ENCODE measurements at regions not wholly inside any gene's neighbourhood (a gene's known extent, or its start where the extent isn't known, plus 50 kb on each side); places are given as distances from the start of the nearest gene placed in this dataset.

DNA sequence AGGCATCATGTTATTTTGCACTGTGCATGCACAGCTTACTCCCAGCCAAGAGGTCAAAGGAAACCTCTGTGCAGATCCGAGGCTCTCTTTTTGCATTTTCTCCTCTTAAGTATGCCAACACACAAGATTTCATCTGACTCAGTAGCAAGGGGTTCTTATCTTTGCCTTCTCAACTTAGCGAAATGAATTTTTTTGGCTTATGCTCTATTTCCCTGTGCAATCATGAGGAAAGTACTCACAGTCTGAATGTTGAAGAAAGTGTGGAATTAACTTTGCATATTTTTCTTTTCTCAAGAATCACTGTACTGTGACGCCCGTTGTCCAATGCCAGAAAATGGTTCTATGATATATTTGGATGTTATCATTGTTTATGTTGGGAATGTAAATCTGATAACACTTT is 173.5 kb upstream of the FBXL7 start:
- H3K27ac ChIP-seq: no peak overlapping the region
- DNase-seq: no peak
- H3K36me3 ChIP-seq: no peaks in the 10 kb centered on the region
- H3K9me3 ChIP-seq: peaks cover 0 to 13% (median 0%) of the 10 kb centered on the region in 4 donors
- H3K27me3 ChIP-seq: no peaks in the 10 kb centered on the region
- no peaks in the 10 kb centered on the region for H3K4me1 ChIP-seq
- intact Hi-C loops (cut with DNase I; ENCODE audit: low total_unique reads): no loop called here
- H3K4me3 ChIP-seq: no peak overlapping the region
- TF ChIP-seq POLR2AphosphoS5 (IDR thresholded peaks at IDR 0.05): no peak
- TF ChIP-seq, protein P1, sequence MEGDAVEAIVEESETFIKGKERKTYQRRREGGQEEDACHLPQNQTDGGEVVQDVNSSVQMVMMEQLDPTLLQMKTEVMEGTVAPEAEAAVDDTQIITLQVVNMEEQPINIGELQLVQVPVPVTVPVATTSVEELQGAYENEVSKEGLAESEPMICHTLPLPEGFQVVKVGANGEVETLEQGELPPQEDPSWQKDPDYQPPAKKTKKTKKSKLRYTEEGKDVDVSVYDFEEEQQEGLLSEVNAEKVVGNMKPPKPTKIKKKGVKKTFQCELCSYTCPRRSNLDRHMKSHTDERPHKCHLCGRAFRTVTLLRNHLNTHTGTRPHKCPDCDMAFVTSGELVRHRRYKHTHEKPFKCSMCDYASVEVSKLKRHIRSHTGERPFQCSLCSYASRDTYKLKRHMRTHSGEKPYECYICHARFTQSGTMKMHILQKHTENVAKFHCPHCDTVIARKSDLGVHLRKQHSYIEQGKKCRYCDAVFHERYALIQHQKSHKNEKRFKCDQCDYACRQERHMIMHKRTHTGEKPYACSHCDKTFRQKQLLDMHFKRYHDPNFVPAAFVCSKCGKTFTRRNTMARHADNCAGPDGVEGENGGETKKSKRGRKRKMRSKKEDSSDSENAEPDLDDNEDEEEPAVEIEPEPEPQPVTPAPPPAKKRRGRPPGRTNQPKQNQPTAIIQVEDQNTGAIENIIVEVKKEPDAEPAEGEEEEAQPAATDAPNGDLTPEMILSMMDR (IDR thresholded peaks at IDR 0.05): no peak
- TF ChIP-seq POLR2A (IDR thresholded peaks at IDR 0.05): no peak
- 60 to 82% (median 79%) methylated on average over 4 of the region's 4 CpGs for WGBS, 5 donors

DNA sequence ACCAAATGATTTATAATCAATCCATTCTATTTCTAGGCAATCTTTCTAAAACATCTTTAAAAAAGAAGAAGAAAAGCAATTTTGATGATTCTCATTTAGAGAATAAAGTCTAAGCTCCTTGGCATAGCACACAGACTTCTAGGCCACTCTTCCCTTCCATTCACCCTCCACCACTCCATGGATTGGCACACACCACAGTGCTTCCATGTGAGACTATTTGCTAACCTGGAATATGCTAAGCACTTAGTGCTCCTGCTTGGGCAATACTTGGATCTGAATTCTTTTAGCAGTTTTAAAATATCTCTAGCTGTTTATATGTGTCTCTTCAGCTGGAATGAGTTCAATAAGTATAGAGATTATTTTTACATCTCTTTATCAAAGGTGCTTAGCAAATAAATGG is 177.6 kb upstream of the FBXL7 start:
- no peak for DNase-seq

DNA sequence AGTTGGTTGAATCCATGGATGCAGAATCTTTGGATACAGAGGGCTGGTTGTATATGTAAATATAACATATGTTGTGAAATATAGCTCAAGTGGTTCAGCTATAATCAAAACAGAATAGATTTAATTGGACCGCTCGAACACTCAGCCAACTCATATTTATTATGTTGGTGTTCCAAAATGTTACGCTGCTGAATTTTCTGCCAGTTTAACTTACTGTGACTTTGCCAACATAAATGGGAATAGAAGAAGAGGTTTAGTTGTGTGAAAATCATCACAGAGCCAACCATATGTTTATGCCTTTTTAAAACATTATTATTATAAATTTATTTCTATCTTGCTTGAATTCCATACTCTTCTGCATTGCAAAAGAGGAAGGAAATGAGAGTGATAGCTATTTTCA is 178.2 kb upstream of the FBXL7 start:
- peaks cover 0 to 13% (median 0%) of the 10 kb centered on the region in 4 donors for H3K9me3 ChIP-seq
- no peak overlapping the region for H3K4me3 ChIP-seq
- intact Hi-C loops (cut with DNase I; ENCODE audit: low total_unique reads): no loop called here
- H3K27ac ChIP-seq: no peak overlapping the region
- DNase-seq: peak in 1 of 2 donors; percentile 5
- no peaks in the 10 kb centered on the region for H3K27me3 ChIP-seq
- TF ChIP-seq POLR2A (IDR thresholded peaks at IDR 0.05) (no peak), EP300 (IDR thresholded peaks at IDR 0.05) (no peak), POLR2AphosphoS5 (IDR thresholded peaks at IDR 0.05) (no peak)
- TF ChIP-seq, protein P1 (IDR thresholded peaks at IDR 0.05): no peak
- no peaks in the 10 kb centered on the region for H3K36me3 ChIP-seq
- no peaks in the 10 kb centered on the region for H3K4me1 ChIP-seq
- WGBS, 5 donors: 78 to 85% (median 82%) methylated on average over 3 of the region's 3 CpGs

More for the DNA sequence above, 177.6 kb upstream of the FBXL7 start:
- TF ChIP-seq, protein P1 (IDR thresholded peaks at IDR 0.05): no peak
- TF ChIP-seq EP300 (IDR thresholded peaks at IDR 0.05): no peak
- TF ChIP-seq POLR2AphosphoS5 (IDR thresholded peaks at IDR 0.05): no peak
- no peak for TF ChIP-seq POLR2A (IDR thresholded peaks at IDR 0.05)
- Histone ChIP-seq H3K27me3 (no peaks in the 10 kb centered on the region), H3K9me3 (peaks cover 0 to 13% (median 0%) of the 10 kb centered on the region in 4 donors), H3K36me3 (no peaks in the 10 kb centered on the region), H3K4me3 (no peak overlapping the region), H3K27ac (no peak overlapping the region), H3K4me1 (no peaks in the 10 kb centered on the region)
- intact Hi-C loops (cut with DNase I; ENCODE audit: low total_unique reads): no loop called here

DNA sequence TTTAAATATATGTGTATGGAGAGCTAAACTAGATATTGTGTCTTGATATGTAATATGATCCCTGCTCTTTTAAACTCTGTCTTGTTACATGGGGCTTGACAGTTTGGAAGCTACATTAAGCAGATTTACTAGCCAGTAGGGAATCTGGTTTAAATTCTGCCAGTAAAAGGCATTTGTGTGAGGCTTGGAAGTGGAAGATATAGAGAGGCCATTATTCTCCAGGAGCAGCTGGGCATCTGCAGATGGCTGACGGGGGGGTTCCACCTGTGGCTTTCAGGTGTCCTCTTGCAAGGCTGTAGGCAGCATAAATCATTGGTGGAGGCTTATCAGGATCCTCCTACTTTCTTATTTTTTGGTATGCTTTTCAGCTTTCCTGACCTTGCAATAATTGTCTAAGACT is 179.1 kb upstream of the FBXL7 start:
- 58 to 78% (median 67%) methylated on average over 1 of the region's 1 CpG for WGBS, 5 donors
- H3K27me3 ChIP-seq: no peaks in the 10 kb centered on the region
- H3K4me1 ChIP-seq: no peaks in the 10 kb centered on the region
- no peaks in the 10 kb centered on the region for H3K36me3 ChIP-seq
- intact Hi-C loops (cut with DNase I; ENCODE audit: low total_unique reads): no loop called here
- TF ChIP-seq POLR2AphosphoS5 (IDR thresholded peaks at IDR 0.05): no peak
- no peak for TF ChIP-seq EP300 (IDR thresholded peaks at IDR 0.05)
- TF ChIP-seq, protein P1 (IDR thresholded peaks at IDR 0.05): no peak
- no peak for TF ChIP-seq POLR2A (IDR thresholded peaks at IDR 0.05)
- no peak overlapping the region for H3K4me3 ChIP-seq
- peaks cover 0 to 8% (median 0%) of the 10 kb centered on the region in 4 donors for H3K9me3 ChIP-seq
- peak in 1 of 2 donors; percentile 20 for DNase-seq
- H3K27ac ChIP-seq: no peak overlapping the region
